Right renal pelvis (tissue), 4 donors: ENCODE measurements at regions not wholly inside any gene's neighbourhood (a gene's known extent, or its start where the extent isn't known, plus 50 kb on each side); places are given as distances from the start of the nearest gene placed in this dataset.

Source experiments
- DNase-seq, 4 donors: peaks; one replicate each; pipeline ENCODE4 v3.0.0-alpha.2; 2013; ENCODE audit warnings: low read depth in 4 of 4, low spot score in 3 of 4, missing footprints in 1 of 4

DNA sequence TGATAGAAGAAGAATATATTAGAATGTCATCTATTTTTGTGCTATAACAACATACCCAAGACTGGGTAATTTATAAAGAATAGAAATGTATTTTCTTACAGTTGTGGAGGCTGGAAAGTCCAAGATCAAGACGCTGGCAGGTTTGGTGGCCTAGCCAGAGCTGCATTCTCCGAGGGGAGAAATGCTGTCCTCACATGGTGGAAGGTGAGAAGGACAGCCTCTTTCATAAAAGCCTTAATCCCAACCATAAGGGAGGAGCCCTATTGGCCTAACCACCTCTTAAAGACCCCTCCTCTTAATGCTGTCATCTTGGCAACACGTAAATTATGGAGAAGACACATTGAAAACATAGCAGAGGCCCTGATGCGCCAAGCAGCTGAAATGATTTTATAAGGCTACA lies 60.1 kb upstream of the KAZN start:
- DNase-seq, result no peak

DNA sequence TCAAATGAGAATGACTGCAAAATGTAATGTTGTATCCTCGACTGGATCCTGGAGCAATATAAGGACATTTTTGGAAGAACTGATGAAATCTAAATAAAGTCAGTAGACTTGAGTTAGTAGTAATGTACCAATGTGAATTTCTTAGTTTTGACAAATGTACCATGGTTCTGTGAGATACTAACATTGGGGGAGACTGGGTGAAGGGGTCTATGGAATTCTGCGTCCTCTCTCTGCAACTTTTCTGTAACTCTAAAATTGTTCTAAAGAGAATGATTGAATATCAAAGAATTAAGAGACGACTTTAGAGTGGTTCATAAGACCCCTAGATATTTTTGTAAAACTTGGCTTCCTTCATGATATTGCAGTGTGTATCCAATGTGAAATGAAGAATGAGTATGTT lies 59.2 kb upstream of the KAZN start:
- no peak for DNase-seq

DNA sequence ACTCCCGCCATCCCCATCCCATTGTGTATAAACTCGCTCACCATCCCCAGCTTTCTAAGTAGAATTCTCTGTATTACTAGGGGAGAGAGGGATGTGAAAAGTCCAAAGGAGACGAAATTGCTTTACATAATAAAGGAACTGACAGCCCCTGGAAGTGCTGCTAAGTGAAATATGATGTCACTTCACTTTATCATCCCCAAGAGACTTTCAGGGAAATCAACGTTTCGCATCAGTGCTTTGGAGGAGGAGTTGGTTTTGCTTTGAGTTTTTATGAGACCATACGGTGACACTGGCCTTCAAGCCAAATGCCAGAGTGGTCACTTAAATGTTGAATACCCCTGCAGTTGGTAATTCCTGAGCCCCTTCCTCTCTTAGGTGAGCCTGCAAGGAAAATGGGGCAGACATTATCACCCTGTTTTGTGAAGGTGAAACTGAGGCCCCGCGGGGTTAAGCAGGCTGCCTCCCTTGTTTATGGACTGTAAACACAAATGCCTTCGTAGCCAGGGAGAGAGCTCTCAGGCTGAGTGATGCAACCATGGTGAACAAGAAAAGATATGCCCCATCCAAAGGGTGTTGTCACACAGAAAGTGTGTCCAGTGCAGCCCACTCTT lies 58.4 kb upstream of the KAZN start:
- DNase-seq, result no peak

DNA sequence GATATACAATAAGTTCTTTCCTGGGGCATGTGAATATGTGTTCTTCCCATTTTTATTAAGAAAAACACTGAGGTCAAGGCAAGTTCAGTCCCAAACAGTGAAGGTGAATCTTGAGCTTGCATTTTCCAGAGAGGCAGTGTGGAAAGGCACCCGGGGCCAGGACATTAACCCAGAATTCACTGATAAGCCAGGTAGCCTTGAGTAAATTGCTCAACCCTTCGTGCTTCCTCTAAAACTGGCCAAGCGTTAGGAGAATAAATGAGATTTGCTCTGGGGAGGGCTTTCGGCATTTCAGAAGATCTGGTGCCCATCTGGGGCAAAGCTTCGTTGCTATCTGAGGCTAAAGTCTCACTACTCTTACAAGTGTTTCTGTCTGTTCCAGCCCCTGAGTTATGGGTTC lies 57.1 kb upstream of the KAZN start:
- no peak for DNase-seq

DNA sequence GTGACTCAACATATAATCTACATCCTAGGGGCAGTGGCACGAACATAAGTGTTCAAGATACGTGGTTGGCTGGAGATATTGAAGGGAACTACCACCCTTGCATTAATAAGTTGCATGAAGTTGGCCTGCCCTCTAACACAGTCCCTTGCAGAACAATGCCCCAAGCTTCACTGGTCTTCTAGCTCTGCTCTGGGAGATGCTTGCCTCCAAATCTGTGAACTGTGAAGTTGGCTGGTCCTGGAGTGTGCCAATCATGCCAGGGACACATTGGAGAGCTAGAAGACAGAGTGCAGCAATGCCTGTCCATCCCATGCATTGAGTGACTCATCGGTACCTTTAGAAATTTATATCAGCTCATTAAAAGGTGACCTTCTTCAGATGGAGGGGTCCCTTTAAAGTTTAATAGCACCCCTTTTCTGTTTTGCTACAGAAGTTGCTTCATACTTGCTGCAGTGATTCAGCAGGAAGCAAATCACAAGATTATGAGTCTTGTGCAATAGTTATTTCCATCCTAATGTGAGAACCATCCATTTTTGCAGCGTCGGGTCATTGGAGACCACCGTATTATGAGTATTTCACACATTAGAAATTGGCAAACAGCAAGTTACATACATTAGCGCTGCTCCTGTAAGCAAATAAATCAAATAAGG lies 55.2 kb upstream of the KAZN start:
- DNase-seq, result no peak

DNA sequence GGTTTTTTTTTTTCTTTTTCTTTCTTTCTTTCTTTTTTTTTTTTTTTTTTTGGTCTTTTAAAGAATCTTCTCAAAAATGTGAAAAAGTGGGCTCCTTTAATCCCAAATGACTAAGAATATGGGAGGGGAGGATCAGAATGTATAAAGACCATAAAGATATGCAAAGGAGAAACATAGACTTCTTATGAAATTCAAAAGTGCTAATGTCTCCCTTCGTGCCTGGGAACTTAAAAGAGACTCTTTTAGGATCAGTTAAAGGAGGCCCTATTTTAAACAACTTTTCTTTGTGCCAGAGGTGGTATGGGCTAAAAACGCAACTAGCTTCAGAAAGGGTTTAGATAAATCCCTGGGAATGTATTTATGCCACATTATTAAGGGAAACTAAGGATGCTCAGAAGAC lies 54.2 kb upstream of the KAZN start:
- DNase-seq, result no peak

DNA sequence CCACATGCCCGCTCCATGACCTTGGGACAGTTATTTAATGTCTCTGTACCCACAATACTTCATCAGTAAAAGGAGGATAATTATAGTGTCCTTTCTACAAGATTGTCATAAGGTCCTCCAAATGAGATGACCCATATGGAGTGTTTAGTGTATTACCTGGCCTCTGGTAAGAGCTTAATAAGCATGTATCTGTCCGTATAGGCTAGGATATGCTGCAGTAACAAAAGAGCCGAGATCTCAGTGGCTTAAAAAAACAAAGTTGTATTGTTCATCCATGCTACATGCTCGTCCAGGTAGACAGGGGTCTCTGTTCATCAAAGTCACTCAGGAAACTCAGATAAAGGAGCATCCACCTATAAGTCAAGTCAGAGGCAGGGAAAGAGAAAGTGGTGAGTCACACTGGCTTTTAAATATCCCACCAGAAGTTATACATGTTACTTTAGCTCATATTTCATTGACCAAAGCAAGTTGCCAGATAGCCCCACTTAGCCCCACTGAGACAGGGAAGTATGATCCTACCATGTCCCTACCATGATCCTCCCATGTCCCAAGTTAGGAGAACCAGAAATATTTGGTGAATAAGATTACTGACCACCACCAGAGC lies 53.0 kb upstream of the KAZN start:
- no peak for DNase-seq

DNA sequence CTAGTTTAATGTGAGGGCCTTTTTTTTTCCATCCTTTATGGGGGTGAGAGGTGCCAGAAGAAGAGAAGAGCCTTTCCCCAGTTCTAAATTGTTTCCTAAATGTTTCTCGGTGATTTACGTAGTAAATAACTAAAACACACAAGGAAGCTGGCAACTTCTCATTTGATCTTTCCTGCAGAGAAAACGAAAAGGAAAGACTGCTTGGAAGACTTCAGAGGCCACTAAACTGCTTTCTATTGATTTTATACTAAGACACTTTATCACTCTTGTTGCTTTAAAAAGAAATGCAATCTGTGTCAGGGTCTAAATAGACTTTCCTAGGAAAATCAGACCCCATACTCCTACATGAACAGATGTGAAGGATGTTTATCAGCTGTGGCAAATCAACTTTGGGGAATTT lies 52.1 kb upstream of the KAZN start:
- no peak for DNase-seq
